GM23338 (cell line): ENCODE measurements at regions not wholly inside any gene's neighbourhood (a gene's known extent, or its start where the extent isn't known, plus 50 kb on each side); places are given as distances from the start of the nearest gene placed in this dataset.

Experiments
- EZH2phosphoT487 ChIP-seq: fragments of 200-600 bp; sonication (generic); IDR thresholded peaks from one replicate; pipeline ENCODE4 v1.8.1; 2018; ENCODE audit warnings: antibody characterized with exemption; ENCODE audit not compliant: unreplicated experiment
- NANOG ChIP-seq: IDR thresholded peaks from 2 replicates; pipeline ENCODE4 v1.6.1; 2016; ENCODE audit warnings: antibody characterized with exemption, borderline replicate concordance
- POLR2AphosphoS5 ChIP-seq: IDR thresholded peaks from 2 replicates; pipeline ENCODE4 v1.6.1; 2016; ENCODE audit warnings: antibody characterized with exemption, low read depth
- TF ChIP-seq, protein P1 (sequence below), 2 experiments: fragments of 200-600 bp in 1 of 2; sonication (generic) in 1 of 2; conservative IDR thresholded peaks; 2 replicates each; pipeline versions ENCODE4 v1.5.1 to v1.6.1; 2016 to 2017; ENCODE audit warnings: antibody characterized with exemption in 2 of 2, low read depth in 2 of 2, mild to moderate bottlenecking in 2 of 2, moderate library complexity in 1 of 2
- TF ChIP-seq, protein P2 (sequence below): IDR thresholded peaks from 2 replicates; pipeline ENCODE4 v1.6.1; 2016; ENCODE audit warnings: antibody characterized with exemption

DNA sequence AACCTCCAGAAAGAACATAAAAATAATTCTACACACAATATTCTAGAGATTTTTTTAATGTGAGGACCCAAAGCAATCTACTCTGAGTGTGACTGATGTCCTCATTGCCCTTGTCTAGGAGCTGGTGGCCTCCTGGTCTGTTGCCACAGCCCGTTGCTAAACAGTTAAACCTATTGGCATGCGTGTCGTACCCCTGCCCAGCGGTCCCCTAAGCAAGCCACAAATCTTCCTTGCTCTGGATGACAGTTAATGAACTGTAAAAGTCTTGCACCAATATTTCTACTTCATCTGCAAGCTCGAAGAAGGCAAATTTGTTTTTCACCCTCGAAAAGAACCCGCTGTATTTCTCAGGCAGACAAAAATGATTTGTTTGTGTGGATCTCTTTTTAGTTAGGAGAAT, 489.1 kb upstream of the MEX3C start:
- TF ChIP-seq POLR2AphosphoS5 (no peak), NANOG (no peak), EZH2phosphoT487 (no peak)
- TF ChIP-seq, protein P1, sequence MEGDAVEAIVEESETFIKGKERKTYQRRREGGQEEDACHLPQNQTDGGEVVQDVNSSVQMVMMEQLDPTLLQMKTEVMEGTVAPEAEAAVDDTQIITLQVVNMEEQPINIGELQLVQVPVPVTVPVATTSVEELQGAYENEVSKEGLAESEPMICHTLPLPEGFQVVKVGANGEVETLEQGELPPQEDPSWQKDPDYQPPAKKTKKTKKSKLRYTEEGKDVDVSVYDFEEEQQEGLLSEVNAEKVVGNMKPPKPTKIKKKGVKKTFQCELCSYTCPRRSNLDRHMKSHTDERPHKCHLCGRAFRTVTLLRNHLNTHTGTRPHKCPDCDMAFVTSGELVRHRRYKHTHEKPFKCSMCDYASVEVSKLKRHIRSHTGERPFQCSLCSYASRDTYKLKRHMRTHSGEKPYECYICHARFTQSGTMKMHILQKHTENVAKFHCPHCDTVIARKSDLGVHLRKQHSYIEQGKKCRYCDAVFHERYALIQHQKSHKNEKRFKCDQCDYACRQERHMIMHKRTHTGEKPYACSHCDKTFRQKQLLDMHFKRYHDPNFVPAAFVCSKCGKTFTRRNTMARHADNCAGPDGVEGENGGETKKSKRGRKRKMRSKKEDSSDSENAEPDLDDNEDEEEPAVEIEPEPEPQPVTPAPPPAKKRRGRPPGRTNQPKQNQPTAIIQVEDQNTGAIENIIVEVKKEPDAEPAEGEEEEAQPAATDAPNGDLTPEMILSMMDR (conservative IDR thresholded peaks at IDR 0.05; ENCODE audit: low read depth in 2 of 2) = no peak
- TF ChIP-seq, protein P2, sequence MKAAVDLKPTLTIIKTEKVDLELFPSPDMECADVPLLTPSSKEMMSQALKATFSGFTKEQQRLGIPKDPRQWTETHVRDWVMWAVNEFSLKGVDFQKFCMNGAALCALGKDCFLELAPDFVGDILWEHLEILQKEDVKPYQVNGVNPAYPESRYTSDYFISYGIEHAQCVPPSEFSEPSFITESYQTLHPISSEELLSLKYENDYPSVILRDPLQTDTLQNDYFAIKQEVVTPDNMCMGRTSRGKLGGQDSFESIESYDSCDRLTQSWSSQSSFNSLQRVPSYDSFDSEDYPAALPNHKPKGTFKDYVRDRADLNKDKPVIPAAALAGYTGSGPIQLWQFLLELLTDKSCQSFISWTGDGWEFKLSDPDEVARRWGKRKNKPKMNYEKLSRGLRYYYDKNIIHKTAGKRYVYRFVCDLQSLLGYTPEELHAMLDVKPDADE = no peak
